A549 (cell line): ENCODE measurements at regions not wholly inside any gene's neighbourhood (a gene's known extent, or its start where the extent isn't known, plus 50 kb on each side); places are given as distances from the start of the nearest gene placed in this dataset.

ENCODE experiments used
- CHD4 ChIP-seq: fragments of 200-600 bp; sonication (generic); IDR thresholded peaks from 2 replicates; pipeline ENCODE4 v1.6.1; 2016; ENCODE audit warnings: antibody characterized with exemption, mild to moderate bottlenecking, borderline replicate concordance
- JUNB ChIP-seq: fragments of >200 bp; sonication (Bioruptor Twin); formaldehyde crosslinking; IDR thresholded peaks from 2 replicates; pipeline ENCODE4 v1.6.1; 2016
- POLR2A ChIP-seq: IDR thresholded peaks from 2 replicates; pipeline ENCODE4 v1.6.1; 2012; ENCODE audit warnings: mild to moderate bottlenecking, low read length
- SMC3 ChIP-seq: fragments of >200 bp; sonication (Bioruptor Twin); formaldehyde crosslinking; IDR thresholded peaks from 3 replicates; pipeline ENCODE4 v1.6.1; 2018; ENCODE audit warnings: inconsistent platforms
- TF ChIP-seq, protein P1 (sequence below): fragments of >200 bp; sonication (Bioruptor Twin); formaldehyde crosslinking; IDR thresholded peaks from 3 replicates; pipeline ENCODE4 v1.5.1; 2016

DNA sequence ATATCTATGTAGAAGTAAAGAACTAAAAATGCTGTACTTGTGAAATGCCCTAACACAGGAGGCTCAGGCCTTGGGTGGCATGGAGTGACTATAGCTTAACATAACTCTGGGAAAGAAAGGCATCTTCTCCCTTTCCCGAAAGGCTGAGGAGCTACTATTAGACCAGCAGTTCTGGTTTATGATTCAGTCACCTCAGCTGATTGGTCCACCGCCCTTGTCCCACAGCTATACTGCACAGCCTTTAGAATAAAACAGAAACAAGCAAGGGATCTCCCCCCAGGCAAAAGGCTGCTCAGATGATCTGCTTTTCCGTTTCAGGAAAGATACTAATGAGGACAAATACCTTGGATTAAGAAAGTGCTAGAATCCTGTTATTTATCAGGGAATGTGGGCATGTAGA lies 171.3 kb downstream of the SNCA start:
- TF ChIP-seq, protein P1, sequence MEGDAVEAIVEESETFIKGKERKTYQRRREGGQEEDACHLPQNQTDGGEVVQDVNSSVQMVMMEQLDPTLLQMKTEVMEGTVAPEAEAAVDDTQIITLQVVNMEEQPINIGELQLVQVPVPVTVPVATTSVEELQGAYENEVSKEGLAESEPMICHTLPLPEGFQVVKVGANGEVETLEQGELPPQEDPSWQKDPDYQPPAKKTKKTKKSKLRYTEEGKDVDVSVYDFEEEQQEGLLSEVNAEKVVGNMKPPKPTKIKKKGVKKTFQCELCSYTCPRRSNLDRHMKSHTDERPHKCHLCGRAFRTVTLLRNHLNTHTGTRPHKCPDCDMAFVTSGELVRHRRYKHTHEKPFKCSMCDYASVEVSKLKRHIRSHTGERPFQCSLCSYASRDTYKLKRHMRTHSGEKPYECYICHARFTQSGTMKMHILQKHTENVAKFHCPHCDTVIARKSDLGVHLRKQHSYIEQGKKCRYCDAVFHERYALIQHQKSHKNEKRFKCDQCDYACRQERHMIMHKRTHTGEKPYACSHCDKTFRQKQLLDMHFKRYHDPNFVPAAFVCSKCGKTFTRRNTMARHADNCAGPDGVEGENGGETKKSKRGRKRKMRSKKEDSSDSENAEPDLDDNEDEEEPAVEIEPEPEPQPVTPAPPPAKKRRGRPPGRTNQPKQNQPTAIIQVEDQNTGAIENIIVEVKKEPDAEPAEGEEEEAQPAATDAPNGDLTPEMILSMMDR, result no peak
- TF ChIP-seq JUNB (no peak), CHD4 (no peak), SMC3 (no peak), POLR2A (no peak)
